ENCODE measurements at regions not wholly inside any gene's neighbourhood (a gene's known extent, or its start where the extent isn't known, plus 50 kb on each side); places are given as distances from the start of the nearest gene placed in this dataset.

DNA sequence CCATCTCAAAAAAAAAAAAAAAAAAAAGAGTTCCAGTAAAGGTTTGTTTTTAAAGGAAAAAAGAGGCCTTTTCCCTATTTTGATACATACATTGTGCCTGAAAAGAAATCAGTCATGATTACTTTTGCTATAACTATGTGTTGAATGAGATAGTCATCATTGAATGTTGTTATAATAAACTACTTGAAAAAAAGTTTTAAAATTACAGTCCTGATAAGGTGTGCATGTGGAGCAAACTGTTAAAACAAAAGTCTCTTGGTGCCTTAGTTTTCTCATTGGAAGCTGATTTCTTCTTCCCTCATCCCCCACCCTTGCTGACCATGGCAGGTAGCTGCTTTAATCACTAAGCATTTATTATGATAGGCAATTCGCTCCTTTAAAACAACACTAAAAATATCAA, 172.3 kb upstream of the TBCA start:
- no peak for DNase-seq (ENCODE audit: low spot score)

- DNase-seq (ENCODE audit: low spot score) = no peak
Measured at GRCh38 chr5:77947041-77947428, 170.9 kb upstream of the TBCA start.

DNA sequence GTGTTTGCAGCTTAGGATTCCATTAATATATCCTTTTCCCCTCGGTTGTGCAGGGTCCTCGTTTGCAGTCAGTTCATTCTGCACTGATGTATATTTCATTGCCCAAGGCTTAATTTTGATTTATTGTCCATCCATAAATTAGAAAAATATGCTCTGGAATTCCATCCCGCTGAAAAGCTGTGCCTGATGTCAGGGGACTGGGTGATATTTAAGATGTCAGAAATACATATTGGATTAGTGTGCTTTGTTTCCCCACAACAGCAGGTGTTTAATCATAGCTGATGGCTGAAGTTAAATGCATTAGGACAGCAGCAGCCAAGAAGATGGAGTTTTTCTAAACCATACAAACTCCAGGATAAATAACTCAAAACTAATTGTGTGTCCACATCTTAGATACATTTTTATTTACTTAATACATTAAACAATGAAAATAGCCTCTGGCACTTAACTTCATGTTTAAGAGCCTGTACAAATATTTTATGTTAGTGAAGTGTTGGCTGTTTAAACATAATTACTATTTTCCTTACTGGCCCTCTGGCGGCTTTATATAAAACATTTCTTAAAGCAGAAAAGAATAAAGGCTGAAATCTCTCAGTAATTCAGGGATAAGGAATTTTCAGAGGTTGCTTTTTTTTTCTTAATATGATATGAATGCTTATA, 170.4 kb upstream of the TBCA start:
- no peak for DNase-seq (ENCODE audit: low spot score)

GRCh38 chr5:77945874-77946273, 169.7 kb upstream of the TBCA start:
- no peak for DNase-seq (ENCODE audit: low spot score)

DNA sequence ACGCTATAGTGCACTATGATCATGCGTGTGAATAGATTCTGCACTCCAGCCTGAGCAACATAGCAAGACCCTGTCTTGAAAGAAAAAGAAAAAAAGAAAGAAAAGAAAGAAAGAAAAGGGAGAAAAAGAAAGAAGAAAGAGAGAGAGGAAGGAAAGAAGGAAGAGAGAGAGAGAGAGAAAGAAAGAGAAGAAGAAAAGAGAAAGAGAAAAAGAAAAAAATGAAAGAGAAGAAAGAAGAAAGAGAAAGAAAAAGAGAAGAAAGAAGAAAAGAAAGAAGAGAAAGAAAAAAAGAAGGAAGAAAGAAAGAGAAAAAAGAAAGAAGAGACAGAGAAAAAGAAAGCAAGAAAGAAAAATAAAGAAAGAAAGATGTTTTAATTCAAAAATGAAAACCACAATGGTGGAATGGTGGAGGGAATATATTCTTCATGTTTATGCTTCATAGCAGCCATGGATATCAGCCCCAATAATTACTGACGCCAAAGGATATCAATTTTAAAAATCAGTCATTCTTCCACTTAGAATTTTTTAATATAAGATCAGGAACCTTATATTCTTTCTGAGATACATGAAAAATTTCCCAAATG, 168.7 kb upstream of the TBCA start:
- no peak for DNase-seq (ENCODE audit: low spot score)

GRCh38 chr5:77943851-77944250, 167.7 kb upstream of the TBCA start:
- no peak for DNase-seq (ENCODE audit: low spot score)

- DNase-seq (ENCODE audit: low spot score) = no peak
Measured at GRCh38 chr5:77942578-77943239, 166.6 kb upstream of the TBCA start.

DNA sequence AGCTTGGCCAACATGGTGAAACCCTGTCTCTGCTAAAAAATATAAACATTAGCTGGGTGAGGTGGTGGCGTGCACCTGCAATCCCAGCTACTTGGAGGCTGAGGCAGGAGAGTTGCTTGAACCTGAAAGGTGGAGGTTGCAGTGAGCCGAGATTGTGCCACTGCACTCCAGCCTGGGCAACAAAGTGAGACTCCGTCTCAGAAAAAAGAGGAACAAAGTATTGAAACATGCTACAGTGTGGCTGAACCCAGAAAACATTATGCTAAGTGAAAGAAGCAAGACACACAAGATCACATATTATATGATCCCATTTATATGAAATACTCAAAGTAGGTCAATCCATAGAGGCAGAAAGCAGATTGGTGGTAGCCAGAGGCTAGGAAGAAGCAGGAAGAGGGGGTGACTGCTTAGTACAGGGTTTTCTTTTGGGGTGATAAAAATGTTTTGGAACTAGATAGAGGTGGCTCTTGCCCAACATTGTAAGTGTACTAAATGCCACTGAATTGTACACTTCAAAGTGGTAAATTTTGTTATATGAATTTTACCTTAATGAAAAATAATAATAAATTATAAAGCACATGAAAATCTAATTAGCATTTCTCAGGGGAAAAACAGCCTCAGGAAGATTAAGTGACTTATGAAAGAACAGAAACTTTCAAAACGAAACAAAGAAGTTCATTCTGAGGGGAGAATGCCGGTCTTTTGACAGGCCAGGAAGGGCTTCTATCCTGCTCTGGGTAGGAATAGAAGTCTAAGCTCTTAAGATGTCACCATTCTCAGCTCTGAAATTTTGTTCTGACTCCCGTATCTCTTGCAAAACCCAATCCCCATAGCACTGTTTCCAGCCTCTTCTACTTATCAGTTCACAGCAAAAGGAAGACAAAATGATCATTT, 161.1 kb upstream of the TBCA start:
- DNase-seq (ENCODE audit: low spot score) = no peak

DNA sequence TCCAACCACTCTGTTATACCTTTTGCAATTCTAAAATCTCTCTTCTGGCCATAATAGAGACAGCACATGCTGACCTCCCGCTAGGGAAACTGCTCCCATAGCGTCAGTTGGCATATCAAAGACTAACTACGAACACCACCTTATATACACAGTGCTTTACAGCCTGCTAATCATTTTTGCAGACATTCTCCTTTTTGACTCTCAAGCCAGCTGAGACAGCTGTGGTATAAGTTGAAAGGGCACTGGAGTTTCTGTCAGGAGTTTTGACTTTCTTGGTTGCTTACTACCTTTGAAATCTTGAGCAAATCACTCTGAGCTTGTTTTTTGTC, 160.2 kb upstream of the TBCA start:
- DNase-seq (ENCODE audit: low spot score) = no peak

GRCh38 chr5:77935506-77936364, 159.6 kb upstream of the TBCA start:
- peak; percentile 77 for DNase-seq (ENCODE audit: low spot score)

DNA sequence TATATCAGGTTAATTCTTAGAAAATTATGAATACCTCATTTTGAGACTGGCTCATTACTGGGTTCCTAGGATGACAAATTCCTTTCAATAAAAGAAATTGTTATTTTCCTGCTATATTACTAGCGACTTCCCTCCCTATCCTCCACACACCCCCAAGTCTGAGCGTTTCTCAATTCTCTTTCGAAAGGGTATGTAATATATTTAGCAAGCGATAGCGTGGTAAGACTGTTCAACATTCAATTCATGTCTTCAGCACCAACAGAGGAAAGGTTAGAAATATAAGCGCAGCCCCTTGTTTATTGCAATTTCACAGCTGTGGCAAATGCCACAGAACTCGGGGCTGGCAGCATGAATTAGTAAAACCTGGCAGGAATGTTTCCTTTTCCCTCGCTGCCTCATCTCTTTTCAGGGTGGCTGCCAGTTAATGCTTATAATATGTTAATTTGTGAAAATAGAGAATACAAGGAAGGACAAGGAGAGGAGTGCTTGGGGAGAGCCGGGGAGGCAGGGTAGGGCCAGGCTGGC, 152.7 kb upstream of the TBCA start:
- DNase-seq (ENCODE audit: low spot score) = no peak

- no peak for DNase-seq (ENCODE audit: low spot score)
Measured at GRCh38 chr5:77926337-77926736, 150.2 kb upstream of the TBCA start.

- no peak for DNase-seq (ENCODE audit: low spot score)
Measured at GRCh38 chr5:77925503-77925902, 149.4 kb upstream of the TBCA start.

GRCh38 chr5:77924081-77924480, 147.9 kb upstream of the TBCA start:
- no peak for DNase-seq (ENCODE audit: low spot score)

DNA sequence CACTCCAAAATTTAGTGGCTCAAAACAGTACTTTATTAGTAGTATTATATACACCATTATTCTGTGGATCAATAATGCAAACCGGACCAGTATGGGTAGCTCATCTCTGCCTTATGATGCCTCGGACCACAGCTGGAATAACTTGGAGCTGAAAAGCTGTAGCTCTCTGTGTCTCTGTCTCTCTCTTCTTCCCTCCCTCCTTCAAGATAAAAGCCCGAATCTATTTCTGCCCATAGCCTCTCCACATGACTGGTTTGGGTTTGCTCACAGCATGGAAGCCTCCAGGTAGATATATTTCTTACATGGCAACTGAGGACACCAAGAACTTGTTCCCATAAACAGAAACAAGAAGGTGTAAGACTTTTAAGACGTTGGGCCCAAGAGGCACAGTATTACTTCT, 147.5 kb upstream of the TBCA start:
- DNase-seq (ENCODE audit: low spot score) = no peak

DNA sequence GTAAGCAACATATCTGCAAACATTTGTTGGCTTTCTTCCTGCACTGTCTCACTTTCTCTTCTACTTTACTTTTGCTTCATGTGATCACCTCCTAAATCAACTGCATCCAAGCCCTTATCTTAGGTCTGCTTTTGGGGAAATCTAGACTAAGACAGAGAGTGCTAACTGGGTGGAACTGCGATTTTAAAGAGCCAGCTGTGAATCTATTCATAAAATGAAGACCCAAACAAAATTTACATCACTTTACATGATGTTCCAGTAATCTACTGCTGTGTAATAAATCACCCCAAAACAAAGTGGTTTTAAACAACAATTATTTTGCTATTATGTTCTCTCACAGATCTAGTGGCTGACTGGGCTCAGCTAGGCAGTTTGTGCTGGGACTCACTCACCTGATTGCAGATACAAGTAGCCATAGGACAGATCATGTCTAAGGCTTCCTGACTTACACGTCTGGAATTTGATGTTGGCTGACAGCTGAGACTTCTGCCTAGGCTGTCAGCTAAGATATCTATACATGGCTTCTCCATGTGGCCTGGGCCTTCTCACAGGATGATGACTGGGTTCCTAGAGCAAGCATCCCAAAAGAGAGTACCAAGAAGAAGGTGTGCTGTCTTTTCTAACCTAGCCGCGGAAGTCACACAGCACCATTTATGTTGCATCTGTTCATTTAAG, 145.1 kb upstream of the TBCA start:
- DNase-seq (ENCODE audit: low spot score) = no peak

- no peak for DNase-seq (ENCODE audit: low spot score)
Measured at GRCh38 chr5:77920359-77921058, 144.4 kb upstream of the TBCA start.

GRCh38 chr5:77915346-77915745, 139.2 kb upstream of the TBCA start:
- DNase-seq (ENCODE audit: low spot score) = no peak

DNA sequence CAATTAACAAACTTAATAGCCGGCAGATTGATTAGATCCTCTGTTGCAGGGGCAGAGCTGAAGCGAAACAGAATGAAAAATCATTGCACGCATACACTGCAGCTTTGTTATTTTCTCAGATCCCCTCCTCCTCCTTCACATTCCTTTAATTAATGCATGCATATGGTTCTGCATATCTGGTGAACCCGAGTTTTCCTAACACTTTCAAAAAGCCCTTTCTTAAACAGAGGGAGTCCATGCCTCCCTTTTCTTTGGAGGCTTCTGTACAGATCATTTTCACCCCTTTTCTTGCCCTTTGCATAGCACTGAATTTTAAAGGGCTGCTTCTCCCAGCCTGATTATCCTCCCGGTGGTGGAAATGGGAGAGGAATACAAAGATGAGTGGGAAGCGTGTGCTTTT, 136.6 kb upstream of the TBCA start:
- DNase-seq (ENCODE audit: low spot score) = no peak

- no peak for DNase-seq (ENCODE audit: low spot score)
Measured at GRCh38 chr5:77910602-77911188, 134.6 kb upstream of the TBCA start.

Data from H4 (cell line).